ENCODE measurements at regions not wholly inside any gene's neighbourhood (a gene's known extent, or its start where the extent isn't known, plus 50 kb on each side); places are given as distances from the start of the nearest gene placed in this dataset.
"Not testable (repeated sequence)": the region's sequence is repeated elsewhere in the genome, so short reads cannot be mapped to it uniquely, and the experiment has no call there.

DNA sequence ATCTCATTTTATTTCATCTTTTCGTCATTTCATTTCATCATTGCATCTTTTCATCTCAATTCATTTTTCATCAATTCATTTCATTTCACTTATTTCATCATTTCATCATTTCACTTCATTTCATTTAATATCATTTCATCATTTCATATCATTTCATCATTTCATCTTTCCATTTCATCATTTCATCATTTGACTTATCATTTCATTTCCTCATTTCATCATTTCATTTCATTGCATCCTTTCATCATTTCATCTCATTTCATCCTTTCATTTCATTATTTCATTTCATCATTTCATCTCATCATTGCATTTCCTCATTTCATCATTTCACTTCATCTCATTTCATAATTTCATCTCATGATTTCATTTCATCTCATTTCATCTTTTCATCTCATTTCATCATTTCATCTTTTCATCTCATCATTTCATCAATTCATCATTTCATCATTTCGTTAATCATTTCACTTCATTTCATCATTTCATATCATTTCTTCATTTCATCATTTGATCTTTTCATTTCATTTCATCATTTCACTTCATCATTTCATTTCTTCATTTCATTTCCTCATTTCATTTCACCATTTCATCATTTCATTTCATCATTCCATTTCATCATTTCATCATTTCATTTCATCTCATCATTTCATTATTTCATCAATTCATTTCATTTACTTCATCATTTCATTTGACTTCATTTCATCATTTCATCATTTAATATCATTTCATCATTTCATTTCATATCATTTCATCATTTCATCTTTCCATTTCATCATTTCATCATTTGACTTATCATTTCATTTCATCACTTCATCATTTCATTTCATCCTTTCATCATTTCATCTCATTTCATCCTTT lies 176.2 kb downstream of the ZNF92 start:
- not testable (repeated sequence) for TF ChIP-seq POLR2AphosphoS5, POLR2A (IDR thresholded peaks at IDR 0.05)

All from breast epithelium (tissue), 3 donors.